K562 (cell line): ENCODE measurements at regions not wholly inside any gene's neighbourhood (a gene's known extent, or its start where the extent isn't known, plus 50 kb on each side); places are given as distances from the start of the nearest gene placed in this dataset.

ENCODE experiments used
- ATF6 ChIP-seq: sonication (generic); formaldehyde crosslinking; IDR thresholded peaks from 2 replicates; pipeline ENCODE4 v1.4.0; 2020; ENCODE audit warnings: mild to moderate bottlenecking, missing genetic modification reagents
- CTCF ChIP-seq, 3 experiments: IDR thresholded peaks in 2 of 3; conservative IDR thresholded peaks in 1 of 3; 2 replicates each; pipeline ENCODE4 v1.5.1; 2011 to 2012; ENCODE audit warnings: low read length in 3 of 3, mild to moderate bottlenecking in 3 of 3, control low read depth in 2 of 3, improper control_type of control experiment in 1 of 3, inconsistent platforms in 1 of 3, low read depth in 1 of 3, mixed read lengths in 1 of 3, moderate library complexity in 1 of 3; ENCODE audit not compliant: insufficient read depth in 2 of 3
- EP300 ChIP-seq: IDR thresholded peaks from 2 replicates; pipeline ENCODE4 v1.6.1; 2012; ENCODE audit warnings: low read length, improper control_type of control experiment
- MNT ChIP-seq, 2 experiments: fragments of 450-650 bp; conservative IDR thresholded peaks; 2 replicates each; pipeline ENCODE4 v1.6.1; 2017; ENCODE audit warnings: mild to moderate bottlenecking in 2 of 2, moderate library complexity in 2 of 2
- NR1H2 ChIP-seq: sonication (generic); formaldehyde crosslinking; IDR thresholded peaks from 2 replicates; pipeline ENCODE4 v1.4.0; 2020; ENCODE audit warnings: mild to moderate bottlenecking, missing genetic modification reagents
- POLR2AphosphoS2 ChIP-seq: IDR thresholded peaks from 2 replicates; pipeline ENCODE4 v1.6.1; 2012; ENCODE audit warnings: low read length, improper control_type of control experiment
- POLR3A ChIP-seq: IDR thresholded peaks from 2 replicates; pipeline ENCODE4 v1.6.1; 2011; ENCODE audit warnings: borderline replicate concordance, mild to moderate bottlenecking, moderate library complexity; ENCODE audit not compliant: insufficient read length, insufficient read depth; ENCODE audit errors: extremely low read depth
- POLR3G ChIP-seq: IDR thresholded peaks from 2 replicates; pipeline ENCODE4 v1.6.1; 2011; ENCODE audit not compliant: insufficient read length, insufficient replicate concordance; ENCODE audit errors: extremely low read depth
- STAT6 ChIP-seq: sonication (generic); formaldehyde crosslinking; IDR thresholded peaks from 2 replicates; pipeline ENCODE4 v1.8.1; 2023; ENCODE audit warnings: mild to moderate bottlenecking, missing genetic modification reagents
- TAL1 ChIP-seq: fragments of 450-650 bp; IDR thresholded peaks from 2 replicates; pipeline ENCODE4 v1.6.1; 2016; ENCODE audit warnings: mild to moderate bottlenecking
- THRA ChIP-seq: fragments of 450-650 bp; IDR thresholded peaks from 2 replicates; pipeline ENCODE4 v1.6.1; 2017; ENCODE audit warnings: mild to moderate bottlenecking, moderate library complexity
- ZBTB2 ChIP-seq: fragments of 450-650 bp; IDR thresholded peaks from 2 replicates; pipeline ENCODE4 v1.6.1; 2016; ENCODE audit warnings: antibody characterized with exemption
- ZNF232 ChIP-seq: sonication (generic); formaldehyde crosslinking; IDR thresholded peaks from 2 replicates; pipeline ENCODE4 v1.8.0; 2022; ENCODE audit warnings: mild to moderate bottlenecking, missing genetic modification reagents
- ZNF57 ChIP-seq: fragments of 450-650 bp; formaldehyde crosslinking; IDR thresholded peaks from 2 replicates; pipeline ENCODE4 v1.4.0; 2020; ENCODE audit warnings: mild to moderate bottlenecking, moderate library complexity

- TF ChIP-seq MNT (conservative IDR thresholded peaks at IDR 0.05) = no peak
- no peak for TF ChIP-seq POLR3G
- TF ChIP-seq ZNF57 (CRISPR knock-in tag) = no peak
- TF ChIP-seq CTCF (IDR thresholded peaks at IDR 0.05 in 2 of 3, conservative IDR thresholded peaks at IDR 0.05 in 1 of 3; ENCODE audit: insufficient read depth in 2 of 3, low read depth in 1 of 3, low read length in 3 of 3) = no peak
- TF ChIP-seq EP300 = no peak
- TF ChIP-seq ZBTB2 = no peak
- no peak for TF ChIP-seq POLR3A
- TF ChIP-seq ATF6 (CRISPR knock-in tag) = no peak
- TF ChIP-seq STAT6 (CRISPR knock-in tag) = no peak
- TF ChIP-seq THRA = no peak
- TF ChIP-seq TAL1 = no peak
- no peak for TF ChIP-seq ZNF232
- no peak for TF ChIP-seq POLR2AphosphoS2
- no peak for TF ChIP-seq NR1H2 (CRISPR knock-in tag)
These were observed 208.5 kb downstream of the GRB14 start for GRCh38 chr2:164412831-164413230.
